Neural cell (in vitro differentiated cells): ENCODE measurements at regions not wholly inside any gene's neighbourhood (a gene's known extent, or its start where the extent isn't known, plus 50 kb on each side); places are given as distances from the start of the nearest gene placed in this dataset.

ENCODE experiments used
- H2AFZ ChIP-seq: fragments of 200-600, 300-800 bp; sonication (generic), shearing (Covaris generic); 2 replicates; pipeline ENCODE4 v1.6.0; 2014; ENCODE audit warnings: low read depth, mild to moderate bottlenecking, antibody characterized with exemption, low read length, moderate library complexity
- H3F3A ChIP-seq: fragments of 200-600 bp; shearing (Covaris generic); 2 replicates; pipeline ENCODE4 v1.6.1; 2016; ENCODE audit warnings: mild to moderate bottlenecking, moderate library complexity, mixed read lengths, antibody characterized with exemption, low read length; ENCODE audit not compliant: insufficient read depth, poor library complexity, severe bottlenecking
- H3K27ac ChIP-seq: fragments of 200-600, 300-800 bp; sonication (generic), shearing (Covaris generic); 2 replicates; pipeline ENCODE4 v1.5.1; 2014; ENCODE audit warnings: mild to moderate bottlenecking, low read length, moderate library complexity
- H3K27me3 ChIP-seq: fragments of 300-800, 200-600 bp; sonication (generic), shearing (Covaris generic); 2 replicates; pipeline ENCODE4 v1.6.0; 2014; ENCODE audit warnings: mild to moderate bottlenecking, low read depth, low read length, moderate library complexity; ENCODE audit not compliant: insufficient read depth
- H3K36me3 ChIP-seq: fragments of 300-800, 200-600 bp; sonication (generic), shearing (Covaris generic); 2 replicates; pipeline ENCODE4 v1.5.1; 2014; ENCODE audit warnings: mild to moderate bottlenecking, antibody characterized with exemption, low read length, moderate library complexity; ENCODE audit not compliant: insufficient read depth
- H3K4me2 ChIP-seq: fragments of 300-800, 200-600 bp; sonication (generic), shearing (Covaris generic); 2 replicates; pipeline ENCODE4 v1.6.0; 2014; ENCODE audit warnings: mild to moderate bottlenecking, low read length
- H3K4me3 ChIP-seq: fragments of 300-800, 200-600 bp; sonication (generic), shearing (Covaris generic); 2 replicates; pipeline ENCODE4 v1.5.1; 2014; ENCODE audit warnings: mild to moderate bottlenecking, low read length, moderate library complexity
- H3K79me2 ChIP-seq: fragments of 200-600 bp; shearing (Covaris generic); replicated peaks from 2 replicates; pipeline ENCODE4 v1.6.0; 2014; ENCODE audit warnings: mild to moderate bottlenecking, low read length, moderate library complexity; ENCODE audit not compliant: insufficient read depth
- H3K9ac ChIP-seq: fragments of 300-800, 200-600 bp; sonication (generic), shearing (Covaris generic); 2 replicates; pipeline ENCODE4 v1.6.1; 2016; ENCODE audit warnings: mild to moderate bottlenecking, low read length, mixed read lengths
- H3K9me2 ChIP-seq: fragments of 200-600 bp; shearing (Covaris generic); 2 replicates; pipeline ENCODE4 v1.6.1; 2016; ENCODE audit warnings: mild to moderate bottlenecking, low read length, mixed read lengths; ENCODE audit not compliant: insufficient read depth
- H3K9me3 ChIP-seq: fragments of 200-600, 300-800 bp; sonication (generic), shearing (Covaris generic); 2 replicates; pipeline ENCODE4 v1.6.1; 2016; ENCODE audit warnings: mild to moderate bottlenecking, mixed run types, low read length, moderate library complexity, mixed read lengths
- H4K20me1 ChIP-seq: fragments of 200-600 bp; shearing (Covaris generic); 2 replicates; pipeline ENCODE4 v1.6.1; 2016; ENCODE audit warnings: mild to moderate bottlenecking, mixed run types; ENCODE audit not compliant: insufficient read depth
- CTCF ChIP-seq: fragments of 450-650 bp; IDR thresholded peaks from 2 replicates; pipeline ENCODE4 v1.5.1; 2014; ENCODE audit warnings: antibody characterized with exemption, mild to moderate bottlenecking, moderate library complexity; ENCODE audit not compliant: poor library complexity, severe bottlenecking
- EP300 ChIP-seq: fragments of 450-650 bp; conservative IDR thresholded peaks from 2 replicates; pipeline ENCODE4 v1.6.1; 2014; ENCODE audit warnings: antibody characterized with exemption, mild to moderate bottlenecking, moderate library complexity; ENCODE audit not compliant: poor library complexity, severe bottlenecking
- EZH2 ChIP-seq: fragments of 200-600, 300-800 bp; shearing (Covaris generic), sonication (generic); IDR thresholded peaks from 2 replicates; pipeline ENCODE4 v1.6.1; 2014; ENCODE audit warnings: antibody characterized with exemption, low read length, borderline replicate concordance, mild to moderate bottlenecking; ENCODE audit not compliant: insufficient read depth, poor library complexity, severe bottlenecking
- MXI1 ChIP-seq: fragments of 450-650 bp; conservative IDR thresholded peaks from 2 replicates; pipeline ENCODE4 v1.6.1; 2014; ENCODE audit warnings: antibody characterized with exemption, mild to moderate bottlenecking; ENCODE audit not compliant: poor library complexity, severe bottlenecking
- POLR2AphosphoS5 ChIP-seq: IDR thresholded peaks from 2 replicates; pipeline ENCODE4 v1.6.1; 2012
- RAD21 ChIP-seq: fragments of 450-650 bp; conservative IDR thresholded peaks from 2 replicates; pipeline ENCODE4 v1.6.1; 2014; ENCODE audit warnings: antibody characterized with exemption, mild to moderate bottlenecking, moderate library complexity
- SMC3 ChIP-seq: fragments of 450-650 bp; conservative IDR thresholded peaks from 2 replicates; pipeline ENCODE4 v1.6.1; 2014; ENCODE audit warnings: antibody characterized with exemption, mild to moderate bottlenecking, moderate library complexity; ENCODE audit not compliant: poor library complexity
- TAF1 ChIP-seq: IDR thresholded peaks from 2 replicates; pipeline ENCODE4 v1.6.1; 2012; ENCODE audit warnings: low read depth
- TF ChIP-seq, protein P1 (sequence below): IDR thresholded peaks from 2 replicates; pipeline ENCODE4 v1.6.1; 2012; ENCODE audit warnings: borderline replicate concordance

DNA sequence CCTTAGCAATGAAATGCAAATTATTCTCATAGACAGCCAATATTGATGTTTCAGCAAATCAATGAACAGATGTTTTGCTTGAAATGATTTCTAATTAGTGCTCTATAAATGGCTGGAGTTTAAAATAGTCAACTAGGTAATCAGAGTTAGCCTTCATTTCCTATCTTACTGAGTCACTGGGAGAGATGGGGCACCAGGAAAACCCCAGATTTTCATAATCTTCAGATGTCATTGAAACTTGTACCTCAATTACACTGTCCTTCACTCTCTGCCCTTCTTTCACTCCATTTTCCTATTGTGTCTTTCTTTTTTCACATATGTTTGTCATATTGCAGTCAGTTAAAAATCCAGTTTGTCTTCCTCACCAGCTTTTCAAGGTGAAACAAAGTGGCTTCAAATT is 92.7 kb downstream of the C12orf75 start:
- Histone ChIP-seq H3F3A (no peaks in the 10 kb centered on the region), H3K4me3 (no peak overlapping the region), H3K9ac (no peak overlapping the region), H3K9me3 (no peaks in the 10 kb centered on the region), H3K9me2 (no peaks in the 10 kb centered on the region), H2AFZ (no peak overlapping the region), H3K4me2 (no peak overlapping the region), H3K79me2 (no peaks in the 10 kb centered on the region), H3K27ac (no peak overlapping the region), H3K27me3 (no peaks in the 10 kb centered on the region), H3K36me3 (no peaks in the 10 kb centered on the region), H4K20me1 (no peaks in the 10 kb centered on the region)
- TF ChIP-seq, protein P1, sequence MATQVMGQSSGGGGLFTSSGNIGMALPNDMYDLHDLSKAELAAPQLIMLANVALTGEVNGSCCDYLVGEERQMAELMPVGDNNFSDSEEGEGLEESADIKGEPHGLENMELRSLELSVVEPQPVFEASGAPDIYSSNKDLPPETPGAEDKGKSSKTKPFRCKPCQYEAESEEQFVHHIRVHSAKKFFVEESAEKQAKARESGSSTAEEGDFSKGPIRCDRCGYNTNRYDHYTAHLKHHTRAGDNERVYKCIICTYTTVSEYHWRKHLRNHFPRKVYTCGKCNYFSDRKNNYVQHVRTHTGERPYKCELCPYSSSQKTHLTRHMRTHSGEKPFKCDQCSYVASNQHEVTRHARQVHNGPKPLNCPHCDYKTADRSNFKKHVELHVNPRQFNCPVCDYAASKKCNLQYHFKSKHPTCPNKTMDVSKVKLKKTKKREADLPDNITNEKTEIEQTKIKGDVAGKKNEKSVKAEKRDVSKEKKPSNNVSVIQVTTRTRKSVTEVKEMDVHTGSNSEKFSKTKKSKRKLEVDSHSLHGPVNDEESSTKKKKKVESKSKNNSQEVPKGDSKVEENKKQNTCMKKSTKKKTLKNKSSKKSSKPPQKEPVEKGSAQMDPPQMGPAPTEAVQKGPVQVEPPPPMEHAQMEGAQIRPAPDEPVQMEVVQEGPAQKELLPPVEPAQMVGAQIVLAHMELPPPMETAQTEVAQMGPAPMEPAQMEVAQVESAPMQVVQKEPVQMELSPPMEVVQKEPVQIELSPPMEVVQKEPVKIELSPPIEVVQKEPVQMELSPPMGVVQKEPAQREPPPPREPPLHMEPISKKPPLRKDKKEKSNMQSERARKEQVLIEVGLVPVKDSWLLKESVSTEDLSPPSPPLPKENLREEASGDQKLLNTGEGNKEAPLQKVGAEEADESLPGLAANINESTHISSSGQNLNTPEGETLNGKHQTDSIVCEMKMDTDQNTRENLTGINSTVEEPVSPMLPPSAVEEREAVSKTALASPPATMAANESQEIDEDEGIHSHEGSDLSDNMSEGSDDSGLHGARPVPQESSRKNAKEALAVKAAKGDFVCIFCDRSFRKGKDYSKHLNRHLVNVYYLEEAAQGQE = no peak
- TF ChIP-seq TAF1 (no peak), POLR2AphosphoS5 (no peak)

DNA sequence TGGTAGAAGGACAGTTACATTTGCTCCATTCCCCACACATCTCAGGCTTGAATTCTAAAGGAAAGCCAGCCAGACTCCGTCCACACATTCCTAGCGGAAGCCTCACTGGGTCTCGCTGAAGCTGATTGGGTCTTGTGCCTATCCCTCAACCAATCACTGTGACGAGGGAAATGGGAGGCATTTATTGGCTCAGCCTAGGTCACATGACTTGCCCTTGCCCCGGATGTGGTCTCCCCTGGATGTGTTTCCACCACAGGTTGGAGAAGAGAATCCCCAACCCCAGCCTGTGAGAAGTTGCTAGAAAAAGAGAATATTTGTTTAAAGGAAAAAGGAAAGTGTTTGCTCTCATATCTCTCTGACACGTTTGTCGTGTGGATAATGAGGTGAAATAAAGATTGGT is 93.4 kb downstream of the C12orf75 start:
- no peaks in the 10 kb centered on the region for H3K9me2 ChIP-seq
- H3K36me3 ChIP-seq = no peaks in the 10 kb centered on the region
- H3K4me2 ChIP-seq = no peak overlapping the region
- H3K9me3 ChIP-seq = no peaks in the 10 kb centered on the region
- H2AFZ ChIP-seq = no peak overlapping the region
- H3K27ac ChIP-seq = no peak overlapping the region
- H3F3A ChIP-seq = no peaks in the 10 kb centered on the region
- no peaks in the 10 kb centered on the region for H4K20me1 ChIP-seq
- H3K27me3 ChIP-seq = no peaks in the 10 kb centered on the region
- TF ChIP-seq TAF1 = no peak
- TF ChIP-seq EZH2 = no peak
- no peak for TF ChIP-seq CTCF
- no peak for TF ChIP-seq POLR2AphosphoS5
- no peak for TF ChIP-seq RAD21
- TF ChIP-seq, protein P1 = no peak
- TF ChIP-seq SMC3 = no peak
- no peak for TF ChIP-seq MXI1
- TF ChIP-seq EP300 = no peak
- H3K4me3 ChIP-seq = no peak overlapping the region
- no peaks in the 10 kb centered on the region for H3K79me2 ChIP-seq
- no peak overlapping the region for H3K9ac ChIP-seq
